ENCODE measurements at regions not wholly inside any gene's neighbourhood (a gene's known extent, or its start where the extent isn't known, plus 50 kb on each side); places are given as distances from the start of the nearest gene placed in this dataset.

- peak; percentile 82 for TF ChIP-seq ZNF574 (CRISPR knock-in tag; IDR thresholded peaks at IDR 0.05)
- 0 out of 2 replicates have a peak, but pooled peaks have one; percentile 50 for TF ChIP-seq ARHGAP35 (CRISPR knock-in tag; IDR thresholded peaks at IDR 0.05; ENCODE audit: borderline replicate concordance)
- TF ChIP-seq RAD51 (IDR thresholded peaks at IDR 0.05; ENCODE audit: borderline replicate concordance), result no peak
- TF ChIP-seq NR2F6 (IDR thresholded peaks at IDR 0.05), result peak; percentile 86
- TF ChIP-seq NR2F6 (CRISPR knock-in tag; IDR thresholded peaks at IDR 0.05), result peak; percentile 89
- TF ChIP-seq HHEX (CRISPR knock-in tag; IDR thresholded peaks at IDR 0.05), result peak; percentile 47; the same call in 1 of the 2 replicates
- TF ChIP-seq ZNF577 (CRISPR knock-in tag; IDR thresholded peaks at IDR 0.05; ENCODE audit: borderline replicate concordance, low read depth), result no peak
- no peak for TF ChIP-seq LBX2 (CRISPR knock-in tag; IDR thresholded peaks at IDR 0.05; ENCODE audit: borderline replicate concordance)
- TF ChIP-seq SETDB1 (CRISPR knock-in tag; IDR thresholded peaks at IDR 0.05; ENCODE audit: borderline replicate concordance), result no peak
- 0 out of 2 replicates have a peak, but pooled peaks have one; percentile 19 for TF ChIP-seq ZNF564 (CRISPR knock-in tag; IDR thresholded peaks at IDR 0.05)
- TF ChIP-seq ZNF263 (CRISPR knock-in tag; IDR thresholded peaks at IDR 0.05), result peak; percentile 38
- TF ChIP-seq PLRG1 (conservative IDR thresholded peaks at IDR 0.05), result no peak
- peak; percentile 81; the same call in 1 of the 2 replicates for TF ChIP-seq KDM3A (CRISPR knock-in tag; IDR thresholded peaks at IDR 0.05; ENCODE audit: low read depth)
- no peak for TF ChIP-seq ZNF18 (CRISPR knock-in tag; IDR thresholded peaks at IDR 0.05; ENCODE audit: insufficient replicate concordance)
- TF ChIP-seq SATB2 (CRISPR knock-in tag; IDR thresholded peaks at IDR 0.05), result no peak
- TF ChIP-seq ZKSCAN5 (CRISPR knock-in tag; IDR thresholded peaks at IDR 0.05), result no peak
- no peak for TF ChIP-seq IRX3 (CRISPR knock-in tag; IDR thresholded peaks at IDR 0.05; ENCODE audit: borderline replicate concordance, low read depth)
- 0 out of 2 replicates have a peak, but pooled peaks have one; percentile 47 for TF ChIP-seq ZBTB43 (CRISPR knock-in tag; conservative IDR thresholded peaks at IDR 0.05)
- TF ChIP-seq HOXA9 (CRISPR knock-in tag; IDR thresholded peaks at IDR 0.05; ENCODE audit: borderline replicate concordance), result no peak
- TF ChIP-seq ZNF619 (CRISPR knock-in tag; IDR thresholded peaks at IDR 0.05), result no peak
- no peak for TF ChIP-seq NFIB (CRISPR knock-in tag; IDR thresholded peaks at IDR 0.05; ENCODE audit: borderline replicate concordance)
- no peak for TF ChIP-seq ZNF563 (CRISPR knock-in tag; IDR thresholded peaks at IDR 0.05)
- TF ChIP-seq GTF3A (CRISPR knock-in tag; conservative IDR thresholded peaks at IDR 0.05), result peak; percentile 81; the same call in 1 of the 2 replicates
- TF ChIP-seq NRL (CRISPR knock-in tag; IDR thresholded peaks at IDR 0.05; ENCODE audit: borderline replicate concordance), result no peak
- no peak for TF ChIP-seq TAF15 (IDR thresholded peaks at IDR 0.05; ENCODE audit: low read depth, low read length, poor library complexity, severe bottlenecking)
Measured at GRCh38 chr2:120550893-120551446, 184.7 kb upstream of the GLI2 start (continued).
